ENCODE measurements at regions not wholly inside any gene's neighbourhood (a gene's known extent, or its start where the extent isn't known, plus 50 kb on each side); places are given as distances from the start of the nearest gene placed in this dataset.

- no peak for DNase-seq
Observed at GRCh38 chr7:21367537-21367936, 60.3 kb upstream of the SP4 start.

- DNase-seq: no peak
Observed at GRCh38 chr7:21368317-21368716, 59.6 kb upstream of the SP4 start.

GRCh38 chr7:21370283-21370982, 57.5 kb upstream of the SP4 start:
- DNase-seq: no peak

GRCh38 chr7:21371360-21371759, 56.5 kb upstream of the SP4 start:
- DNase-seq: no peak

- DNase-seq: no peak
Observed at GRCh38 chr7:21373031-21373430, 54.9 kb upstream of the SP4 start.

GRCh38 chr7:21374134-21374533, 53.7 kb upstream of the SP4 start:
- DNase-seq: no peak

- no peak for DNase-seq
Observed at GRCh38 chr7:21377545-21377944, 50.3 kb upstream of the SP4 start.

Measured in stimulated activated naive CD4-positive, alpha-beta T cell (primary cell).